ENCODE measurements at regions not wholly inside any gene's neighbourhood (a gene's known extent, or its start where the extent isn't known, plus 50 kb on each side); places are given as distances from the start of the nearest gene placed in this dataset.
"Not testable (repeated sequence)": the region's sequence is repeated elsewhere in the genome, so short reads cannot be mapped to it uniquely, and the experiment has no call there.

DNA sequence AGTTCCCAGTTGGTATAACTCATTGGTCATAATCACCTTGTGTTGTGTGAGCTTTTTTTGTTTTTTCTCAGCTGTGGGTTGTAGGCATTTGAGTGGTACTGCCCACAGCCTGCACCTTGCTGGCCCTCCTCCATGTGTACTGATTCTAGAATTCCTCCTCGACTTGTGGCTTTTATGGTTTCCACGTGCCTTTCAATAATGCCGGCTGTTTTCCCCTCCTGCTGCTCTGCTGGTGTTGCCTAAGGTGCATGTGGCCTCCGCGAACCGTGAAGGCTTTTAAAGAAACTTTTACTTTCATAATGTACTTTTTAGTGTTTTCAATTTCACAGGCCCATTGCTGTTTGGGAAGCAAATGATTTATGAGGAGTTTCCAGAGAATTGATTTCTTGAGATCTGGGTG is 518.0 kb downstream of the REEP3 start:
- Mint-ChIP-seq H3K36me3 (ENCODE audit: low read depth) (no peaks in the 10 kb centered on the region), H3K27me3 (ENCODE audit: low read depth, poor library complexity) (no peaks in the 10 kb centered on the region), H3K4me3 (no peak overlapping the region), H3K4me1 (peaks cover 47% of the 10 kb centered on the region), H3K9me3 (no peaks in the 10 kb centered on the region), H3K27ac (no peak overlapping the region)
- TF ChIP-seq, protein P1, sequence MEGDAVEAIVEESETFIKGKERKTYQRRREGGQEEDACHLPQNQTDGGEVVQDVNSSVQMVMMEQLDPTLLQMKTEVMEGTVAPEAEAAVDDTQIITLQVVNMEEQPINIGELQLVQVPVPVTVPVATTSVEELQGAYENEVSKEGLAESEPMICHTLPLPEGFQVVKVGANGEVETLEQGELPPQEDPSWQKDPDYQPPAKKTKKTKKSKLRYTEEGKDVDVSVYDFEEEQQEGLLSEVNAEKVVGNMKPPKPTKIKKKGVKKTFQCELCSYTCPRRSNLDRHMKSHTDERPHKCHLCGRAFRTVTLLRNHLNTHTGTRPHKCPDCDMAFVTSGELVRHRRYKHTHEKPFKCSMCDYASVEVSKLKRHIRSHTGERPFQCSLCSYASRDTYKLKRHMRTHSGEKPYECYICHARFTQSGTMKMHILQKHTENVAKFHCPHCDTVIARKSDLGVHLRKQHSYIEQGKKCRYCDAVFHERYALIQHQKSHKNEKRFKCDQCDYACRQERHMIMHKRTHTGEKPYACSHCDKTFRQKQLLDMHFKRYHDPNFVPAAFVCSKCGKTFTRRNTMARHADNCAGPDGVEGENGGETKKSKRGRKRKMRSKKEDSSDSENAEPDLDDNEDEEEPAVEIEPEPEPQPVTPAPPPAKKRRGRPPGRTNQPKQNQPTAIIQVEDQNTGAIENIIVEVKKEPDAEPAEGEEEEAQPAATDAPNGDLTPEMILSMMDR (IDR thresholded peaks at IDR 0.05), result no peak
- DNase-seq, result no peak

DNA sequence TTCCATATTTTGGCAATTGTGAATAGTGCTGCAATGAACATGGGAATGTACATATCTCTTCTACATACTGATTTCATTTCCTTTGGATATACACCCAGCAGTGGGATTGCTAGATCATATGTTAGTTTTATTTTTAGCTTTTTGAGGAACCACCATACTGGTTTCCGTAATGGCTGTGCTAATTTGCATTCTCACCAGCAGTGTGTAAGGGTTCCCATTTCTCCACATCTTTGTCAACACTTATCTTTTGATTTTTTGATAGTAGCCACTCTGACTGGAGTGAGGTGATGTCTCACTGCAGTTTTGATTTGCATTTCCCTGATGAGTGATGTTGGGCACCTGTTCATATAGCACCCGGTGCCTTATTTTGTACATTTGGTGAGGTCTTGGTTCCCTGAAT is 519.6 kb downstream of the REEP3 start:
- Mint-ChIP-seq H3K9me3 (no peaks in the 10 kb centered on the region), H3K4me3 (no peak overlapping the region), H3K27me3 (ENCODE audit: low read depth, poor library complexity) (no peaks in the 10 kb centered on the region), H3K4me1 (peaks cover 42% of the 10 kb centered on the region), H3K36me3 (ENCODE audit: low read depth) (no peaks in the 10 kb centered on the region), H3K27ac (no peak overlapping the region)
- TF ChIP-seq, protein P1 (IDR thresholded peaks at IDR 0.05), result no peak
- no peak for DNase-seq

DNA sequence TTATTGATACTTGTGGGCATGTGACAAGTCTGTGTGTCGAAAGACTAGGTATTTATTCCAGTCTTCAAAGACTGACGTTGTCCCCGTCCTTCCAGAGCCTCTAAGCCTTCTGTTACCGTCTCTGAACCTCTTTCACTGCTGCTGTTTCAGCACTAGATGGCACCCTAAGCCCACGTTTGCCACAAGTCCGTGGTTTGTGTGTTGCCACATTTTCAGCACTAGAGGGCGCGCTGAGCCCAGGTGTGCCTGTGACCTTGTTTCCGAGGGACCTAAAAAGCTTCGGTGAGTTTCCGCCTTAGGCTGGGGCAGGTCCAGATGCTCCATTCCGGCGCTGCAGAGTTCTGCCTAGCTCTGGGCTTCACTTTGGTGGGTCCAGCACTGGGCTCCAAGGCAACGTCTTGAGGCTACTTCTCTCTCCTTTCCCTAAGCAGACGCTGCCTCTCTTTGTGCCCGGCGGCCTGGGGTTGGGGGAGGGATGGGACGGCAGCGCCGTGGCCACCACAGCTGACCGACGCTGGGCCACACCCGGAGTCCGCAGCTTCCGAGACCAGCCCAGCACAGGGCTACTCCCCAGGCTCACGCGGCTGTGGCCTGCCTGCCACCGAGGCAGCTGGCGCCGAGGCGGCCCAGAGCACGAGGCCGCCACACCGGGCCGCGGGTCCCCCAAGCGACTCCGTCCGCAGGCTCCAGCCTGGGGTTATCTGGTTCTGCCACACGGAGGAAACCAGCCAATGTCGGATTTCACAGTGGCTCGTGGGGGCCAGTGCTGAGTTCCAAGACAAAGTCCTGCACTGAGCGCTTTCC is 520.2 kb downstream of the REEP3 start:
- TF ChIP-seq, protein P1 (IDR thresholded peaks at IDR 0.05), result peak; percentile 99
- Mint-ChIP-seq H3K4me1 (peaks cover 36% of the 10 kb centered on the region), H3K36me3 (ENCODE audit: low read depth) (no peaks in the 10 kb centered on the region), H3K9me3 (no peaks in the 10 kb centered on the region), H3K27ac (no peak overlapping the region), H3K27me3 (ENCODE audit: low read depth, poor library complexity) (no peaks in the 10 kb centered on the region), H3K4me3 (no peak overlapping the region)
- DNase-seq, result peak; percentile 71

DNA sequence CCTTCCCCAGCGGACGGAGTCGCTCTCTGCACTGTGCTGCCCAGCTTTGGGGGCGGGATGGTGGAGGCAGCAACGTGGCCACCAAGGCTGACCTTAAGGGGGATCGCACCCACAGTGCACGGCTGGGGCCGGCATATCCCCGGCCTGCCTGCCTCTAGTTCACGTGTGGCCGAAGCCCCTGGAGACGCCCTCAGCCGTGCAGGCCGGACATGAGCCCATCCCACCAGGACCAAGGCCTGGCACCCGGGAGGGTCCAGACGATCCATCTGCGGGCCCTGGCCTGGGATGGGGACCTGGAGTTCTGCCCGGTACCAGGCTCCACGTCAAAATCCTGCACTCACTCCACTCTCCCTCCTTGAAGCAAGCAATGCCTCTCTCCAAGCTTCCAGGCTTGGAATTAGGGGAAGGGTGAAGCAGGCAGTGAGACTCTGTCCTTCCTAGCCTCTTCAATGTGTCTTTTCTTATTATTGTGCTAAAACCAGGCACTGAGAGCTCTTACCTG is 520.8 kb downstream of the REEP3 start:
- H3K4me1 Mint-ChIP-seq, result peaks cover 30% of the 10 kb centered on the region
- no peak overlapping the region for H3K27ac Mint-ChIP-seq
- TF ChIP-seq, protein P1 (IDR thresholded peaks at IDR 0.05), result no peak

DNA sequence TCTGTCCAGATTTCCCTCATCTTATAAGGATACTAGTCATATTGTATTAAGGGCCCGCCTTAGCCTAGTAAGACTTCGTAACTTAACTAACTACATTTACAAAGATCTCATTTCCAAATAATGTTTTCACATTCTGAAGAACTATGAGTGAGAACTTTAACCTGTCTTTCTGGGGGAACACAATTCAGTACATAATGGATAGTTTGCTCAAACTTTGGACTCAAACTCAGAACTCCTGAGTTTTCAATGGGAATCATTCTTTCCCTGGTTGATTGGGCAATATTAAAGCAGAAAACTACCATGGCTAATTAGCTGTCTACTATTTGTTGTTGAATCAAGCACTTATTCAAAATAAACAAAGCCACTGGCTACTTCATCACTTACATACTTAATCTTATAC is 522.9 kb downstream of the REEP3 start:
- H3K4me3 Mint-ChIP-seq, result no peak overlapping the region
- H3K27ac Mint-ChIP-seq, result peak overlapping the region; percentile 12
- H3K36me3 Mint-ChIP-seq (ENCODE audit: low read depth), result no peaks in the 10 kb centered on the region
- no peak for DNase-seq
- H3K9me3 Mint-ChIP-seq, result peaks cover 11% of the 10 kb centered on the region
- TF ChIP-seq, protein P1 (IDR thresholded peaks at IDR 0.05), result no peak
- no peaks in the 10 kb centered on the region for H3K27me3 Mint-ChIP-seq (ENCODE audit: low read depth, poor library complexity)
- H3K4me1 Mint-ChIP-seq, result peaks cover 16% of the 10 kb centered on the region

More for the DNA sequence above, 520.8 kb downstream of the REEP3 start:
- Mint-ChIP-seq H3K4me3 (no peak overlapping the region), H3K36me3 (ENCODE audit: low read depth) (no peaks in the 10 kb centered on the region), H3K9me3 (no peaks in the 10 kb centered on the region), H3K27me3 (ENCODE audit: low read depth, poor library complexity) (no peaks in the 10 kb centered on the region)
- DNase-seq, result no peak

DNA sequence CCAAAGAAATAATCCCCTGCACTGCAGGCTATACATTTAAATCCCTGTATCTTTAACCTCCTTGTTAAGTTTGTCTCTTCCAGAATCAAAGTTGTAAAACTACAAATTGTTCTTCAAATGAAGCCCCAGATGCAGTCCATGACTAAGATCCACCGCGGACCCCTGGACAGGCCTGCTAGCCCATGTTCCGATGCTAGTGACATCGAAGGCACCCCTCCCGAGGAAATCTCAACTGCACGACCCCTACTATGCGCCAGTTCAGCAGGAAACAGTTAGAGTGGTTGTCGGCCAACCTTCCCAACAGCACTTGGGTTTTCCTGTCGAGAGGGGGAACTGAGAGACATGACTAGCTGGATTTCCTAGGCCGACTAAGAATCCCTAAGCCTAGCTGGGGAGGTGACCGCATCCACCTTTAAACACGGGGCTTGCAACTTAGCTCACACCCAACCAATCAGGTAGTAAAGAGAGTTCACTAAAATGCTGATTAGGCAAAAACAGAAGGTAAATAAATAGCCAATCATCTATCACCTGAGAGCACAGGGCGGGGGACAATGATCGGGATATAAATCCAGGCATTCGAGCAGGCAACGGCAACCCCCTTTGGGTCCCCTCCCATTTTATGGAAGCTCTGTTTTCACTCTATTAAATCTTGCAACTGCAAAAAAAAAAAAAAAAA is 523.9 kb downstream of the REEP3 start:
- H3K36me3 Mint-ChIP-seq (ENCODE audit: low read depth); H3K27ac Mint-ChIP-seq; H3K27me3 Mint-ChIP-seq (ENCODE audit: low read depth, poor library complexity); DNase-seq; H3K4me3 Mint-ChIP-seq: not testable (repeated sequence)
- peaks cover 12% of the 10 kb centered on the region for H3K4me1 Mint-ChIP-seq
- peaks cover 11% of the 10 kb centered on the region for H3K9me3 Mint-ChIP-seq
